ENCODE measurements at regions not wholly inside any gene's neighbourhood (a gene's known extent, or its start where the extent isn't known, plus 50 kb on each side); places are given as distances from the start of the nearest gene placed in this dataset.

DNA sequence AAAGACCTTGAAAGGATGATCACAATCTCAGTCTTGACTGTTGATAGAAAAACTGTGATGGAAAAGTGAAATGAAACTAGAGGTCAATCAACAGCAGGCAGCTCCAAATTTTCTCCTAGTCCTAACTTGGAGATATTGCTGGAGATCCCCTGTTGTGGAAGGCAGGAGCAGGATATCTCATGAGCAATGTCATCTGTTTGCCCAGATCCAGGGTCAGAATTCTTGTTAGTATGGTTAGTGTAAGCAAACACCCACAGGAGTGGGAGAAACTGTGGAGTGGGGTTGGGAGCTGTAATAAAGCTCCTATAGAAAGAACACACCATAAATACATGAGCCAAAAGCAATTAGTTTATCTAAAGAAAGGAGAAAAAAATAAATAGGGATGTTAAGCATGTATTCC is 169.0 kb downstream of the AKR1D1 start:
- TF ChIP-seq, protein P1, sequence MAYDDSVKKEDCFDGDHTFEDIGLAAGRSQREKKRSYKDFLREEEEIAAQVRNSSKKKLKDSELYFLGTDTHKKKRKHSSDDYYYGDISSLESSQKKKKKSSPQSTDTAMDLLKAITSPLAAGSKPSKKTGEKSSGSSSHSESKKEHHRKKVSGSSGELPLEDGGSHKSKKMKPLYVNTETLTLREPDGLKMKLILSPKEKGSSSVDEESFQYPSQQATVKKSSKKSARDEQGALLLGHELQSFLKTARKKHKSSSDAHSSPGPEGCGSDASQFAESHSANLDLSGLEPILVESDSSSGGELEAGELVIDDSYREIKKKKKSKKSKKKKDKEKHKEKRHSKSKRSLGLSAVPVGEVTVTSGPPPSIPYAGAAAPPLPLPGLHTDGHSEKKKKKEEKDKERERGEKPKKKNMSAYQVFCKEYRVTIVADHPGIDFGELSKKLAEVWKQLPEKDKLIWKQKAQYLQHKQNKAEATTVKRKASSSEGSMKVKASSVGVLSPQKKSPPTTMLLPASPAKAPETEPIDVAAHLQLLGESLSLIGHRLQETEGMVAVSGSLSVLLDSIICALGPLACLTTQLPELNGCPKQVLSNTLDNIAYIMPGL (CRISPR knock-in tag; IDR thresholded peaks at IDR 0.05) = no peak
- TF ChIP-seq, protein P2, sequence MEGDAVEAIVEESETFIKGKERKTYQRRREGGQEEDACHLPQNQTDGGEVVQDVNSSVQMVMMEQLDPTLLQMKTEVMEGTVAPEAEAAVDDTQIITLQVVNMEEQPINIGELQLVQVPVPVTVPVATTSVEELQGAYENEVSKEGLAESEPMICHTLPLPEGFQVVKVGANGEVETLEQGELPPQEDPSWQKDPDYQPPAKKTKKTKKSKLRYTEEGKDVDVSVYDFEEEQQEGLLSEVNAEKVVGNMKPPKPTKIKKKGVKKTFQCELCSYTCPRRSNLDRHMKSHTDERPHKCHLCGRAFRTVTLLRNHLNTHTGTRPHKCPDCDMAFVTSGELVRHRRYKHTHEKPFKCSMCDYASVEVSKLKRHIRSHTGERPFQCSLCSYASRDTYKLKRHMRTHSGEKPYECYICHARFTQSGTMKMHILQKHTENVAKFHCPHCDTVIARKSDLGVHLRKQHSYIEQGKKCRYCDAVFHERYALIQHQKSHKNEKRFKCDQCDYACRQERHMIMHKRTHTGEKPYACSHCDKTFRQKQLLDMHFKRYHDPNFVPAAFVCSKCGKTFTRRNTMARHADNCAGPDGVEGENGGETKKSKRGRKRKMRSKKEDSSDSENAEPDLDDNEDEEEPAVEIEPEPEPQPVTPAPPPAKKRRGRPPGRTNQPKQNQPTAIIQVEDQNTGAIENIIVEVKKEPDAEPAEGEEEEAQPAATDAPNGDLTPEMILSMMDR (IDR thresholded peaks at IDR 0.05) = no peak
- TF ChIP-seq ESRRA (CRISPR knock-in tag; IDR thresholded peaks at IDR 0.05; ENCODE audit: borderline replicate concordance) (no peak), ELF4 (CRISPR knock-in tag; IDR thresholded peaks at IDR 0.05; ENCODE audit: low read depth) (no peak), FOXP1 (CRISPR knock-in tag; IDR thresholded peaks at IDR 0.05; ENCODE audit: borderline replicate concordance) (no peak), NR3C1 (CRISPR knock-in tag; conservative IDR thresholded peaks at IDR 0.05; ENCODE audit: low read depth) (no peak), NFATC4 (CRISPR knock-in tag; IDR thresholded peaks at IDR 0.05) (no peak), GABPB1 (CRISPR knock-in tag; IDR thresholded peaks at IDR 0.05) (no peak)
